ENCODE measurements at regions not wholly inside any gene's neighbourhood (a gene's known extent, or its start where the extent isn't known, plus 50 kb on each side); places are given as distances from the start of the nearest gene placed in this dataset.

GRCh38 chr6:159506048-159506447 is 187.0 kb downstream of the SOD2 start:
- ATAC-seq (ENCODE audit: insufficient read depth, low FRiP score): no peak
- no peak for TF ChIP-seq CTCF (IDR thresholded peaks at IDR 0.05; ENCODE audit: control extremely low read depth, extremely low read depth)
- Histone ChIP-seq H3K4me1 (ENCODE audit: control insufficient read depth in 5 of 5, insufficient read depth in 5 of 5, low read length in 5 of 5) (no peaks in the 10 kb centered on the region), H3K27ac (ENCODE audit: low read depth in 1 of 2, low read length in 1 of 2) (no peak overlapping the region), H3K27me3 (ENCODE audit: control insufficient read depth in 3 of 3, insufficient read depth in 3 of 3, low read length in 2 of 3) (peaks cover 0 to under 1% (median 0%) of the 10 kb centered on the region in 3 donors), H3K9me3 (ENCODE audit: control insufficient read depth in 4 of 4, insufficient read depth in 3 of 4, low read length in 3 of 4) (no peaks in the 10 kb centered on the region), H3K36me3 (ENCODE audit: control insufficient read depth in 4 of 4, insufficient read depth in 4 of 4, low read length in 4 of 4) (no peaks in the 10 kb centered on the region), H3K9ac (ENCODE audit: insufficient read depth in 1 of 2, low read length in 2 of 2) (no peak overlapping the region), H3K4me3 (no peak overlapping the region)
- DNase-seq: no peak
- 70 to 87% methylated on average over 4 of the region's 4 CpGs for WGBS, 2 donors

GRCh38 chr6:159505140-159505922 is 187.7 kb downstream of the SOD2 start:
- Histone ChIP-seq H3K4me1 (ENCODE audit: control insufficient read depth in 5 of 5, insufficient read depth in 5 of 5, low read length in 5 of 5) (no peaks in the 10 kb centered on the region), H3K4me3 (no peak overlapping the region), H3K27me3 (ENCODE audit: control insufficient read depth in 3 of 3, insufficient read depth in 3 of 3, low read length in 2 of 3) (peaks cover 0 to 3% (median 0%) of the 10 kb centered on the region in 3 donors), H3K36me3 (ENCODE audit: control insufficient read depth in 4 of 4, insufficient read depth in 4 of 4, low read length in 4 of 4) (no peaks in the 10 kb centered on the region), H3K9me3 (ENCODE audit: control insufficient read depth in 4 of 4, insufficient read depth in 3 of 4, low read length in 3 of 4) (no peaks in the 10 kb centered on the region), H3K27ac (ENCODE audit: low read depth in 1 of 2, low read length in 1 of 2) (no peak overlapping the region), H3K9ac (ENCODE audit: insufficient read depth in 1 of 2, low read length in 2 of 2) (no peak overlapping the region)
- WGBS, 2 donors: 76 to 86% methylated on average over 19 of the region's 19 CpGs
- ATAC-seq (ENCODE audit: insufficient read depth, low FRiP score) (no peak), DNase-seq (no peak)
- no peak for TF ChIP-seq CTCF (IDR thresholded peaks at IDR 0.05; ENCODE audit: control extremely low read depth, extremely low read depth)

GRCh38 chr6:159501558-159501957 is 191.5 kb downstream of the SOD2 start:
- H3K9ac ChIP-seq (ENCODE audit: insufficient read depth in 1 of 2, low read length in 2 of 2): no peak overlapping the region
- DNase-seq: no peak
- no peak for TF ChIP-seq CTCF (IDR thresholded peaks at IDR 0.05; ENCODE audit: control extremely low read depth, extremely low read depth)
- H3K4me1 ChIP-seq (ENCODE audit: control insufficient read depth in 5 of 5, insufficient read depth in 5 of 5, low read length in 5 of 5): no peaks in the 10 kb centered on the region
- H3K9me3 ChIP-seq (ENCODE audit: control insufficient read depth in 4 of 4, insufficient read depth in 3 of 4, low read length in 3 of 4): no peaks in the 10 kb centered on the region
- H3K4me3 ChIP-seq: no peak overlapping the region
- no peak for ATAC-seq (ENCODE audit: insufficient read depth, low FRiP score)
- H3K27ac ChIP-seq (ENCODE audit: low read depth in 1 of 2, low read length in 1 of 2): no peak overlapping the region
- H3K36me3 ChIP-seq (ENCODE audit: control insufficient read depth in 4 of 4, insufficient read depth in 4 of 4, low read length in 4 of 4): no peaks in the 10 kb centered on the region
- peaks cover 0 to 3% (median 0%) of the 10 kb centered on the region in 3 donors for H3K27me3 ChIP-seq (ENCODE audit: control insufficient read depth in 3 of 3, insufficient read depth in 3 of 3, low read length in 2 of 3)

GRCh38 chr6:159499034-159499433 is 194.0 kb downstream of the SOD2 start:
- Histone ChIP-seq H3K9ac (ENCODE audit: insufficient read depth in 1 of 2, low read length in 2 of 2) (no peak overlapping the region), H3K9me3 (ENCODE audit: control insufficient read depth in 4 of 4, insufficient read depth in 3 of 4, low read length in 3 of 4) (no peaks in the 10 kb centered on the region), H3K4me3 (no peak overlapping the region), H3K27me3 (ENCODE audit: control insufficient read depth in 3 of 3, insufficient read depth in 3 of 3, low read length in 2 of 3) (peaks cover 0 to 3% (median 0%) of the 10 kb centered on the region in 3 donors), H3K27ac (ENCODE audit: low read depth in 1 of 2, low read length in 1 of 2) (no peak overlapping the region), H3K36me3 (ENCODE audit: control insufficient read depth in 4 of 4, insufficient read depth in 4 of 4, low read length in 4 of 4) (no peaks in the 10 kb centered on the region), H3K4me1 (ENCODE audit: control insufficient read depth in 5 of 5, insufficient read depth in 5 of 5, low read length in 5 of 5) (no peaks in the 10 kb centered on the region)
- TF ChIP-seq CTCF (IDR thresholded peaks at IDR 0.05; ENCODE audit: control extremely low read depth, extremely low read depth): no peak
- 75 to 77% methylated on average over 3 of the region's 3 CpGs for WGBS, 2 donors
- ATAC-seq (ENCODE audit: insufficient read depth, low FRiP score) (no peak), DNase-seq (no peak)

Measured in lung (tissue), 11 donors.